Calu3 (cell line): ENCODE measurements at regions not wholly inside any gene's neighbourhood (a gene's known extent, or its start where the extent isn't known, plus 50 kb on each side); places are given as distances from the start of the nearest gene placed in this dataset.

Experiments used
- BruUV-seq: library from RNA; stranded (reverse); fragments of 400-500 nt; replicated peaks from 2 replicates; lab custom pipeline; 2021; lab: Mats Ljungman, UMichigan
- CTCF ChIA-PET: fragments of 300-600 bp; sonication (Branson Sonifier 250); formaldehyde crosslinking; loops from one replicate; lab custom pipeline; 2022; ENCODE audit warnings: antibody characterized with exemption; lab: Charles Lee
- DNase-seq: peaks from one replicate; pipeline ENCODE4 v3.0.0; 2022
- H3K27ac Mint-ChIP-seq: one replicate; pipeline ENCODE4 v1.8.0; 2022; ENCODE audit warnings: mixed read lengths; ENCODE audit not compliant: unreplicated experiment
- H3K27me3 Mint-ChIP-seq: one replicate; pipeline ENCODE4 v1.8.0; 2022; ENCODE audit warnings: mixed read lengths; ENCODE audit not compliant: unreplicated experiment
- H3K36me3 Mint-ChIP-seq: one replicate; pipeline ENCODE4 v1.8.0; 2022; ENCODE audit warnings: mild to moderate bottlenecking, moderate library complexity, mixed read lengths; ENCODE audit not compliant: insufficient read depth, unreplicated experiment
- H3K4me1 Mint-ChIP-seq: one replicate; pipeline ENCODE4 v1.8.0; 2022; ENCODE audit warnings: mild to moderate bottlenecking, low read depth, mixed read lengths; ENCODE audit not compliant: unreplicated experiment
- H3K4me3 Mint-ChIP-seq: one replicate; pipeline ENCODE4 v1.8.0; 2022; ENCODE audit warnings: mild to moderate bottlenecking, low read depth, moderate library complexity, mixed read lengths; ENCODE audit not compliant: unreplicated experiment
- H3K9me3 Mint-ChIP-seq: one replicate; pipeline ENCODE4 v1.8.0; 2022; ENCODE audit warnings: low read depth, mixed read lengths; ENCODE audit not compliant: unreplicated experiment
- CTCF ChIP-seq: fragments of 200-600 bp; IDR thresholded peaks from one replicate; pipeline ENCODE4 v1.8.0; 2022; ENCODE audit warnings: antibody characterized with exemption; ENCODE audit not compliant: unreplicated experiment
- intact Hi-C: fragments of 100-400 bp; cut with micrococcal nuclease; formaldehyde crosslinking; loops from one replicate; pipeline ENCODE4 v1.10.0; 2022; ENCODE audit not compliant: unreplicated experiment

- no peak for TF ChIP-seq CTCF
- BruUV-seq: no TSS peak
- peaks cover 2% of the 10 kb centered on the region for H3K9me3 Mint-ChIP-seq
These were observed 1181.9 kb downstream of the BRD1 start for GRCh38 chr22:48645766-48646165.

GRCh38 chr22:48644997-48645396 lies 1182.7 kb downstream of the BRD1 start:
- Mint-ChIP-seq H3K4me3 (no peak overlapping the region), H3K27me3 (no peaks in the 10 kb centered on the region), H3K36me3 (no peaks in the 10 kb centered on the region), H3K4me1 (no peaks in the 10 kb centered on the region), H3K9me3 (peaks cover 2% of the 10 kb centered on the region), H3K27ac (no peak overlapping the region)
- DNase-seq: no peak
- TF ChIP-seq CTCF: no peak
- intact Hi-C loops: no loop called here
- CTCF ChIA-PET: no interaction called here
- BruUV-seq: no TSS peak

More at GRCh38 chr22:48645766-48646165, 1181.9 kb downstream of the BRD1 start:
- CTCF ChIA-PET: no interaction called here
- H3K4me1 Mint-ChIP-seq: no peaks in the 10 kb centered on the region
- H3K4me3 Mint-ChIP-seq: no peak overlapping the region
- DNase-seq: no peak
- no peaks in the 10 kb centered on the region for H3K36me3 Mint-ChIP-seq
- intact Hi-C loops: no loop called here
- H3K27ac Mint-ChIP-seq: no peak overlapping the region
- no peaks in the 10 kb centered on the region for H3K27me3 Mint-ChIP-seq

GRCh38 chr22:48644108-48644507 lies 1183.6 kb downstream of the BRD1 start:
- CTCF ChIA-PET: no interaction called here
- Mint-ChIP-seq H3K36me3 (no peaks in the 10 kb centered on the region), H3K27ac (no peak overlapping the region), H3K4me1 (no peaks in the 10 kb centered on the region), H3K27me3 (no peaks in the 10 kb centered on the region), H3K9me3 (peaks cover 2% of the 10 kb centered on the region), H3K4me3 (no peak overlapping the region)
- BruUV-seq: no TSS peak
- no peak for DNase-seq
- TF ChIP-seq CTCF: no peak
- intact Hi-C loops: no loop called here

- BruUV-seq: no TSS peak
- Mint-ChIP-seq H3K27me3 (no peaks in the 10 kb centered on the region), H3K4me3 (no peak overlapping the region), H3K4me1 (no peaks in the 10 kb centered on the region), H3K36me3 (no peaks in the 10 kb centered on the region), H3K9me3 (peaks cover 2% of the 10 kb centered on the region), H3K27ac (no peak overlapping the region)
- TF ChIP-seq CTCF: no peak
- CTCF ChIA-PET: no interaction called here
- no peak for DNase-seq
- intact Hi-C loops: no loop called here
These were observed 1184.5 kb downstream of the BRD1 start for GRCh38 chr22:48643066-48643731.
